GM18861 (cell line): ENCODE measurements at regions not wholly inside any gene's neighbourhood (a gene's known extent, or its start where the extent isn't known, plus 50 kb on each side); places are given as distances from the start of the nearest gene placed in this dataset.

Experiments
- ATAC-seq: cut with Tn5 transposase; IDR thresholded peaks from one replicate; pipeline ENCODE4 v1.9.1; 2021; ENCODE audit not compliant: unreplicated experiment

DNA sequence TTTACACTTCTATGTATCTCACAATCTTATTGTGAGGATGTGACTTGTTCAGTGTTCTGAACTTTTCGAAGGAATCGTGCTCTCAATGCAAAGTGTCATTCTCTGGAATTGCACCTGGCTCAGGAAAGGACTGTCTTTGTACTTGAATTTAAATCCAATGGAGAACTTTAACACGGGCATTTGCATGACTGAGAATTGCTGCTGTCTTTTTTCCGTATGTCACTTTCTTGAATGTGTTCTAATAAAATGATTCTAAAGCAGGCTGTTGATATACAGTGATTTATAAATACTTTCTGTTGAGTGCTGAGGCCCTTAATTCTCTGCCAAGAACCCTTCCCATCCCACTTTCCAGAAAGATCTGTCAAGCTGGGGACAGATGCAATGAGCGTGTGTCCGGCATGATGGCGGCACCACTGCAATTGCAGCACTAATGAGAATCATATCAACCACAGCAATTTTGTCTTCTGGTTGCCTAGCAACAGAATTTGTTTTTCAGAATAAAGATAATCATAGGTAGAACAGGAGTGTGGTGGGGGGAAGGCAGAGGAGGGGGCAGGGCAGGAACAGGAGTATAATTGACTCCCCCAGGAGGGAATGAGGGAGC is 210.6 kb upstream of the UMPS start:
- no peak for ATAC-seq

DNA sequence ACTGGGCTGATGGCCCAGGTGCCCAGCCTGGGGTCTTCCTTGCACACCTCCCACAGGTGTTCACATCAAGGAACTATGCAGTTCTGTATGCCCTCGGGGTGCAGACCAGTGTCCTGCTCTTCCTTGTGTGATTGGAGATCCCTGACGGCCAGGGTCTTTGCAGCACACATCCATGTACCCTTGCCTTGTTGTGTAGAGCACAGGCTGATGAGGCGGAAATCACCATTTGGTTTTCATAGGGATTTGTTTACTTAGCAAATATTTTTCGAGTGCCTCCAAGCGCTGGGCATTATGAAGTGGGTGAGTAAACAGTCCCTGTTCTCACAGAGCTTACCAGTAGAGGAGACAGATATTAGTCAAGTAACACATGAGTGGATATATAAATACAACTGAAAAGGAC is 209.3 kb upstream of the UMPS start:
- no peak for ATAC-seq

DNA sequence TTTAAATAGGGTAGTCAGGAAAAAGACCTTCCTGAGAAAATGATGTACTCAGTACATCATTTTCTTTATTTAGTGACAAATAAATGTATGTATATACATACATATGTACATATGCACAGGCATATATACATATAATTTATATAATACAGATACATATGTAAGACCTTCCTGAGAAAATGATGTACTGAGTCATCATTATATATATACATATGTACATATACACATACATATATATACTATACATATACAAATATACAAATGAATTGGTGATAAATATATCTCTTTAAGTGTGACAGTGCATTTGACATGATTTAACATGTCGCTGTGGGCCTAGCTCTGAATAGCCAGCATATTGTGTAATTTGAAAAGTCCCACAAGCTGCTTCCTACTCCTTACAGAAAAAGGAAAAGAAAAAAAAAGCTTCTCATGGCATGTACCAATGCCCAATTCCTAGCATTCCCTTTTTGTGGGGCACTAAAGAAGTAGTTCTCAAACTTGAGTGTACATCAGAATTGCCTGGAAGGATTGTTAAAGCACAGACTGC is 208.1 kb upstream of the UMPS start:
- ATAC-seq, result no peak

- no peak for ATAC-seq
These were observed 203.7 kb upstream of the UMPS start for GRCh38 chr3:124526601-124527000.

- ATAC-seq, result no peak
These were observed 200.3 kb upstream of the UMPS start for GRCh38 chr3:124529826-124530571.

DNA sequence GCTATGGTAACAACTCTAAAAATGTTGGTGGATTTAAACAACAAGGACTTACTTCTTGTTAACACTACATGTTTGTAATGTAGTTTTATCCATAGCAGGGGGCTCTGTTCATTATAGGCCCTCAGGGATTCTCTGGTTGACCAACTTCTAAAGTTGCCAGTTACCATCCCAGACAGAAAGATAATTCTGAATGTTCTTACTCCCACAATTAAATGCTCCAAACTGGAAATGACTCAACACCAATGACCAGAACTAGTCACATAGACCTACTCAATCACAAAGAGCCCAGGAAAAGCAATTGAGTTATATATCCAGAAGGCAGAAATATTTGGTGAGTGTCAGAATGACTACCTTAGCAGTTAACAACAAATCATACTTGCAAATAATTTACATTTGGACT is 199.3 kb upstream of the UMPS start:
- no peak for ATAC-seq

- no peak for ATAC-seq
These were observed 198.2 kb upstream of the UMPS start for GRCh38 chr3:124532071-124532470.

- no peak for ATAC-seq
These were observed 194.9 kb upstream of the UMPS start for GRCh38 chr3:124535306-124535705.

DNA sequence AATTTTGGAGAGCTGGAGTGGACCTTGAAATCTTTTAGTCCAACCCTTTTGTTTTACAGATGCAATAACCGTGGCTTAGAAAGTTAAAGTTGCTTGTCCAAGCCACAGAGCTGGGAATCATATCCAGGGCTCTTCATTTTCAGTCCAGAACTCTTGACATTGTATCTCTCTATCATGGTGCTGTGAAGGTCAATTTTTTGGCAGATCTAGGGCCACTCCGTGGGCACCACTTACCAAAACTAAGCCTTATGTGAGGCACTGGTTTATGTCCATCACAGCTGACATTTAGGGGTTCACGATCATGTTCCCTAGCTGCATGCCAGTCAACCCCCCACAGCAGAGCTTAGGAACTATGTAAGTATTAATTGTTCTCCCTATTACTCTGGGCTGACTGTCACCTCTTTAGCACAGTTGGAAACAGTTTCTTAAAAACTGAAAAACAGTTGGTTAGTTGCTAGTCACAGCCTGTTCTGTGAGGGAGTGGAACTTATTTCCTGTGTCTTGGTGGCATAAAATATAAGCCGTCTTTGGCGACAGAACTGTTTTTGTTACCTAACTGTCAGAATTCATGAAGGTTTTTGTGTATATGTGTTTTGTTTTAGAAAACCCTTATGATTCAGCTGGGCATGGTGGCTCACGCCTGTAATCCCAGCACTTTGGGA is 189.6 kb upstream of the UMPS start:
- no peak for ATAC-seq

DNA sequence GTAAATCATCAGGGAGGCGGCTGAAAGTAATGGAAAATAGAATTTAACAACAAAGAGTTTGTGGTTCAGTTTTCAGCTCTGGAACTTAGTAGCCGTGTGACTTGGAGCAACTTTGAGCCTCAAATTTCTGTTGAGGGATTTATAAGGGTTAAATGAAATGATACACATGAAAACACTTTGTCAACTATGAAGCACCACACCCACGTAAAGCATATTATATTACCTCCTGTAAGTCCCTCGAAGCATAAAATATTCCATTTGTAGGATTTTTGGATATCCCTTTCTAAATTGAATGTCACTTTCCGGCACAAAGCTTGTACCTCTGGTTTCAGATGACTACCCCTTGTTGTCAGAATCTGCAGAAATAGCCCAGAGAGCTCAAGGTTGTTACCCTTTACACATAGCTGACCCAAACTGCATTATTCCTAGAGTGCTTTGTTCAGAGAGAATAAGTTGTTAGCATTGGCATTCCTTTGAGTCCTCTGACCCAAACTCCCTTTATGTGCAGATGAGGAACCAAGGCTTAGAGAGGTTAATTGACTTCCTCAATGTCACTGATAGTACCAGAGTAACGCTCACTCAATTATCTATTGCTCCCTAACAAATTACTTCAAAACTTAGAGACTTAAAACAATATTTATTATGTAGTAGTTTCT is 187.9 kb upstream of the UMPS start:
- no peak for ATAC-seq

DNA sequence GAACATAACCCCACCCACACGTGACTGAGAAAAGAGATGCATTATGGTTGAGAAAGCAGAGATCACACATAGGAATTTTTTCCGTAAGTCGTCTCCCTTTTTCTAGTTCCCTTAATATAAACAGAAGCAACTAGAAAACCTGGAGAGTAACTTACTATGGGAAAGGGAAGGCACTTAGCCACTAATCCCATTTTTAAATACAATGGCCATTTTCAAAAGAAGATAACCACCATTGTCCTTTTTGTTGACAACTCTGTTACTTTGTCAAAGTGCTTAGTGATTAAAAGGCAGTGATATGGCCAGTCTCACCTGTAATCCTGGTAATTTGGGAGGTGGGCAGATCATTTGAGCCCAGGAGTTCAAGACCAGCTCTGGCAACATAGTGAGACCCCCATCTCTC is 184.4 kb upstream of the UMPS start:
- no peak for ATAC-seq

GRCh38 chr3:124552224-124552623 is 178.0 kb upstream of the UMPS start:
- no peak for ATAC-seq

DNA sequence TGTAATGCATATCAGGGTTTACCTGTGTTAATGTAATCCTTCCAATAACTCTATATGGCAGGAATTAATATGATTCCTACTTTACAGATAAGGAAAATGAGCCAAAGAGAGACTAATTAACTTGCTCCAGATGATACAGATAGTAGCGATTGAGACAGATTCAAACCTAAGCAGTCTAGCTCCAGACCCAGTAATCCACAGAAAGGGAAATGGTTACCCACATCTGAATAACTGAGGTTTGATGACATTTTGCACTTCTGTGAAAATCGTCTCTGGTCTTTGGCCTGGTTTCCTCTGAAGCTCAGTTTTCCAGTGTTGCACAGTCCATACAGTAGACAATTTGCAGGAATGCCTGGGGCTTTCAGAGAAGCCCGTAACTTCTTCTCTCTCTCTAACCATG is 177.1 kb upstream of the UMPS start:
- ATAC-seq, result no peak

DNA sequence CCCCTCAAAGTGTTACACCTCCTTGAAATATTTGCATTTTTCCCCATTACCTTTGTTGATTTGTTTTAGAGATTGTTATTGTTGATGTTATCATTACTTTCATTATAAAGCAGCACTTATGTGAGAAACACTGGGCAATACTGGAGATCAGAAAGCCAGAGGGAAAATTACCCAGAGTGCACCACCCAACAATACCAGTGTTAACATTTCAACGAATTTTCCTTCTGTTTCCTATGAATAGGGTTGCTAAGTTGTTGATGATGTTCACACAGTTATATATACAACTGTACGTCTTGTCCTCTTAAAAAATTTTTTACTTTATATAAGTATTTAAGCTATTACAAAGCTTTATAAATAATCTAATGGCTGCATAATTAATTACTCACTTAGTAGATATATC is 173.6 kb upstream of the UMPS start:
- ATAC-seq, result no peak

GRCh38 chr3:124557433-124558232 is 172.6 kb upstream of the UMPS start:
- no peak for ATAC-seq

DNA sequence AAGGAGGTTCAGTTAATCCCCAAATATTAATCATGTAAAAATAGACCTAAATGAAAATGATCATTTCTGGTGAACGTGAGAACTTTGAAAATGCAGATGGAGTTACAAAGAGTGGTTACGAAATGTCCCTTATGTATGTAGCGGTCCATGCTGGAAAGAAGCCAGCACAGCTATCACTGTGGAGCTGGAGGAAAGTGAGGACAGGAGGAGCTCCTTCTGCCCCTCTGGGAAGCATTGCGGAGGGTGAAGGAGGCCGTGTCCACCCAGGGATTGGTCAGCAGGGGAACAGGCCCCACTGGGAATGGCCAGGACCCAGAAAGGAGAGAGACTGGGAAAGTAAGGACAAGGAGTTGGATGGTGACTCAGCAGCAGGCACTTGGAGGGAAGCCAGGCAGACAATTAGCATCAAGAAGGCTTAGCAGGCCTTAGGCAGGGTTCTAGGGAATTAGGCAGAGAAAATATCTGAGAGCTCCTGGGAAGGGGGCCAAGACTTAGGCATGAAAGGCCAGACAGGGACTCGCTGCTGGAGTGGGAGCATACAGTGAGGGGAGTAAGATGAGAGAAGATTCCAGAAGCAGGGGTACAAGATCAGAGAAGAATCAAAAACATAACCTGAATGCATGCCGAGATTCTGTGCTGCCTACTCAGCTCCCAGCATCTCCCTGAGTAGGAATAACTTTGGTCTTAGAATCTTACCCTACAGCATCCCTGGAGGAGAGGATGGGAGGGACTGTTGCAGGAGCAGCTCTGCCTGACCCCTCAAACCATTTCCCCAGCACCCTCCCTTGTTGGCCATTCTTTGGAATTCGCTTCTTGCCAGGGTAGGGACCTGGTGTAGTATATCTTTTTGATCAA is 171.0 kb upstream of the UMPS start:
- no peak for ATAC-seq

DNA sequence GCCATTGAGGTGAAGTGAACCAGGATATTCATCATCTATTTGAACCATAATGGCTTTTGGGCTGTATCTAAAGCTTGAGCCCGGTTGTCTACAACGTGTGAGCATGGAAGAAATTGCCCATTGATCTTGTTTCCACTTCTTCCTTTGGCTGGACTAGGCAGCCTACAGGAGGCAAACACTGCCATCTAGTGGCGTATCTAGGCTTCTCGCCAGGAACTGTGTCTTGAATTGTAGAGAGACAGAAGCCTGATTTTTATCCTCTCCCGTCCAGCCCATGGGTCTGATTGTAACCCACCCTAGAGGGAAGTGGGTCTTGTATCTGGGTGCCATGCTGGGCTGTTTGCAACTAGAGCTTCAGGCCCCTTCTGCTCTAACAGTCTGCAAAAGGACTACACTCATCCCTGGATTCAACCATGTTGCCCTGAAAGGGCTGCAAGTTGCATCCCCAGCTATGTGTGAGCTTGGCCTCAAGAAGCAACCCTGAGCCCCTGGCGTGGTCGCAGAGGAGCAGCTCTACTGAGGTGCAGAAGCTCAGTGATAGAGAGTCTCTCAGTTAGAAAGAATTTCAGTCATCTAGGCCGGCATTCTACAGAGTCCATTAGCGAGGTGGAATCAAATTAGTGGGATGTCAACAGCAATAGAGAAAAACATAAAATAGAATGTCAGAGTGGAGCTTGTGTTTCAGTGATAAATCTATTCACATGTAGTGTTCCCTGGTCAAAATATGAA is 170.2 kb upstream of the UMPS start:
- peak; percentile 66 for ATAC-seq

DNA sequence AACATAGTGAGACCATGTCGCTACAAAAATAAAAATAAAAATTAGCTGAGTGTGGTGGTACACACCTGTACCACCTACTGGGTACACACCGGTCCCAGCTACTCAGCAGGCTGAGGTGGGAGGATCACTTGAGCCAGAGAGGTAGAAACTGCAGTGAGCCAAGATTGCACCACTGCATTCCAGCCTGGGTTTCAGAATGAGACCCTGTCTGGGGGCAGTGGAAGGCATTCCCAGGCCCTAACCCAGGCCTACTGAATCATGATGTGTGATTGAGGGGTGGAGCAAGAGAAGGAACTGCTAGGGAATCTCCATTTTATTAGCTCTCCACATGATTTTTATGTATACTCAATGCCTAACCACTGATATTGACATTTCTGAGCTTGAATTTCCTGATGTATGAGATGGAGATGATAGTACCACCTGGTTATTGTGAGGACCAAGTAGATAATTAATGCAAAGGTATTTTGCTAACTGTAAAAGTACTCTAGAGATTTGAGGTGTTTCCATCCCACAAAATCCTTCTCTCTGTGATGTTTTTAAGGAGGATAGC is 169.5 kb upstream of the UMPS start:
- no peak for ATAC-seq

- no peak for ATAC-seq
These were observed 167.5 kb upstream of the UMPS start for GRCh38 chr3:124562769-124563168.
